Activated CD8-positive, alpha-beta T cell treated with anti-CD3 and anti-CD28 coated beads, Interleukin-2, amount 10 ng/mL, durations not matched to agents 7 days and 5 days (primary cell): ENCODE measurements at regions not wholly inside any gene's neighbourhood (a gene's known extent, or its start where the extent isn't known, plus 50 kb on each side); places are given as distances from the start of the nearest gene placed in this dataset.

Source experiments
- ATAC-seq: fragments of 150-1000 bp; cut with Tn5 transposase; one replicate; pipeline ENCODE4 v1.10.0; 2021; ENCODE audit warnings: moderate library complexity
- CTCF ChIA-PET: fragments of 350-600 bp; sonication (Branson Sonifier 250); formaldehyde crosslinking; loops from one replicate; lab custom pipeline; 2021; ENCODE audit warnings: antibody characterized with exemption; lab: Charles Lee
- POLR2A ChIA-PET: fragments of 350-600 bp; sonication (Branson Sonifier 250); formaldehyde crosslinking; loops from one replicate; lab custom pipeline; 2021; ENCODE audit warnings: antibody characterized with exemption; lab: Charles Lee
- DNase-seq: peaks from one replicate; pipeline ENCODE4 v3.0.0-alpha.2; 2020
- H3K27ac Mint-ChIP-seq: one replicate; pipeline ENCODE4 v1.8.0; 2021; ENCODE audit warnings: mild to moderate bottlenecking, mixed read lengths
- H3K27me3 Mint-ChIP-seq: one replicate; pipeline ENCODE4 v1.8.0; 2021; ENCODE audit warnings: low read depth, mixed read lengths
- H3K36me3 Mint-ChIP-seq: one replicate; pipeline ENCODE4 v1.8.0; 2021; ENCODE audit warnings: low read depth, mixed read lengths
- H3K4me1 Mint-ChIP-seq: one replicate; pipeline ENCODE4 v1.8.0; 2021; ENCODE audit warnings: low read depth, mixed read lengths
- H3K4me3 Mint-ChIP-seq: one replicate; pipeline ENCODE4 v1.8.0; 2021; ENCODE audit warnings: mild to moderate bottlenecking, mixed read lengths
- H3K9me3 Mint-ChIP-seq: one replicate; pipeline ENCODE4 v1.8.0; 2022; ENCODE audit warnings: mixed read lengths; ENCODE audit not compliant: insufficient read depth

- H3K27ac Mint-ChIP-seq, result no peak overlapping the region
- no peaks in the 10 kb centered on the region for H3K4me1 Mint-ChIP-seq
- DNase-seq (no peak), ATAC-seq (no peak)
- CTCF ChIA-PET, result no interaction called here
- no peak overlapping the region for H3K4me3 Mint-ChIP-seq
- no peaks in the 10 kb centered on the region for H3K9me3 Mint-ChIP-seq
- POLR2A ChIA-PET, result no interaction called here
- H3K36me3 Mint-ChIP-seq, result no peaks in the 10 kb centered on the region
- H3K27me3 Mint-ChIP-seq, result no peaks in the 10 kb centered on the region
Measured at GRCh38 chr1:219820551-219820950, 107.8 kb downstream of the SLC30A10 start.

GRCh38 chr1:219817914-219818313 is 110.4 kb downstream of the SLC30A10 start:
- no peaks in the 10 kb centered on the region for H3K27me3 Mint-ChIP-seq

GRCh38 chr1:219813294-219813693 is 115.1 kb downstream of the SLC30A10 start:
- H3K36me3 Mint-ChIP-seq, result no peaks in the 10 kb centered on the region
- POLR2A ChIA-PET, result no interaction called here
- no peaks in the 10 kb centered on the region for H3K9me3 Mint-ChIP-seq
- H3K27ac Mint-ChIP-seq, result no peak overlapping the region
- no peaks in the 10 kb centered on the region for H3K27me3 Mint-ChIP-seq
- H3K4me1 Mint-ChIP-seq, result no peaks in the 10 kb centered on the region
- ATAC-seq (no peak), DNase-seq (no peak)
- no peak overlapping the region for H3K4me3 Mint-ChIP-seq
- CTCF ChIA-PET, result interaction anchor here (1.2 to 1.4 kb wide), 2 partner anchors 9 to 11 kb away, joined by 4 to 5 read pairs; no protein-coding TSS in a partner anchor

More at GRCh38 chr1:219817914-219818313, 110.4 kb downstream of the SLC30A10 start:
- no peak overlapping the region for H3K4me3 Mint-ChIP-seq
- H3K27ac Mint-ChIP-seq, result no peak overlapping the region
- H3K36me3 Mint-ChIP-seq, result no peaks in the 10 kb centered on the region
- ChIA-PET POLR2A (no interaction called here), CTCF (no interaction called here)
- ATAC-seq, result no peak
- no peak for DNase-seq
- H3K4me1 Mint-ChIP-seq, result no peaks in the 10 kb centered on the region
- no peaks in the 10 kb centered on the region for H3K9me3 Mint-ChIP-seq

- POLR2A ChIA-PET, result no interaction called here
- peak; percentile 31 for DNase-seq
- H3K27me3 Mint-ChIP-seq, result no peaks in the 10 kb centered on the region
- CTCF ChIA-PET, result interaction anchor here (1.2 to 1.4 kb wide), 2 partner anchors 9 to 11 kb away, joined by 4 to 5 read pairs; no protein-coding TSS in a partner anchor
- no peaks in the 10 kb centered on the region for H3K9me3 Mint-ChIP-seq
- no peak overlapping the region for H3K4me3 Mint-ChIP-seq
- no peak overlapping the region for H3K27ac Mint-ChIP-seq
- peak; percentile 44 for ATAC-seq
- H3K4me1 Mint-ChIP-seq, result no peaks in the 10 kb centered on the region
- H3K36me3 Mint-ChIP-seq, result no peaks in the 10 kb centered on the region
Measured at GRCh38 chr1:219812491-219813203, 115.7 kb downstream of the SLC30A10 start.

GRCh38 chr1:219812086-219812485 is 116.3 kb downstream of the SLC30A10 start:
- Mint-ChIP-seq H3K36me3 (no peaks in the 10 kb centered on the region), H3K9me3 (no peaks in the 10 kb centered on the region), H3K27me3 (no peaks in the 10 kb centered on the region), H3K27ac (no peak overlapping the region), H3K4me3 (no peak overlapping the region), H3K4me1 (no peaks in the 10 kb centered on the region)
- ChIA-PET POLR2A (interaction anchor here (0.7 kb wide), 1 partner anchor 1374 kb away, joined by 3 read pairs; no protein-coding TSS in a partner anchor), CTCF (interaction anchor here (1.2 to 1.4 kb wide), 2 partner anchors 10 to 12 kb away, joined by 4 to 5 read pairs; no protein-coding TSS in a partner anchor)
- no peak for ATAC-seq
- no peak for DNase-seq

GRCh38 chr1:219810451-219810850 is 117.9 kb downstream of the SLC30A10 start:
- H3K36me3 Mint-ChIP-seq, result no peaks in the 10 kb centered on the region
- ATAC-seq, result no peak
- ChIA-PET CTCF (no interaction called here), POLR2A (no interaction called here)
- H3K4me1 Mint-ChIP-seq, result no peaks in the 10 kb centered on the region
- no peak overlapping the region for H3K27ac Mint-ChIP-seq
- no peaks in the 10 kb centered on the region for H3K27me3 Mint-ChIP-seq
- no peaks in the 10 kb centered on the region for H3K9me3 Mint-ChIP-seq
- no peak overlapping the region for H3K4me3 Mint-ChIP-seq
- DNase-seq, result no peak

DNA sequence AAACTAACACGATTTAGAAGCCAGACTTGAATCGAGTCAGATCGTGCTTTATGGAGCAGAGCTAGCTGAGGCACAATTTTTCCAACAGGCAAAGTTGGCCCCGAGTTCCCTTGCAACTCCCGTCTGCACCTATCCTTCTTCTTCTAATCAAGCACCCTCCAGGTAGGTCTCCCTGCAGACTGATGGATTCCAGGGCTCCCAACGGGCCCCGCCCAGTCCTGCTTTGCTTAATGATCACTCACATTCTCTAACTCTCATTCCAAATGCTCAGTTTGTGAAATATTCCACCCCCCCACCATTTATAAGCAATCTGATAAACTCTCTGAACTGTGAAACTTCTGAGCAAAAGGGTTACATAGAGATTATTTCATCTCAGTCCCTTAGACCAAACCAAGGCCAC is 119.6 kb downstream of the SLC30A10 start:
- Mint-ChIP-seq H3K4me1 (no peaks in the 10 kb centered on the region), H3K27ac (no peak overlapping the region), H3K36me3 (no peaks in the 10 kb centered on the region), H3K27me3 (no peaks in the 10 kb centered on the region), H3K9me3 (no peaks in the 10 kb centered on the region), H3K4me3 (no peak overlapping the region)
- DNase-seq, result no peak
- ATAC-seq, result no peak
- ChIA-PET POLR2A (no interaction called here), CTCF (no interaction called here)

- Mint-ChIP-seq H3K36me3 (no peaks in the 10 kb centered on the region), H3K4me3 (no peak overlapping the region), H3K27me3 (no peaks in the 10 kb centered on the region), H3K27ac (no peak overlapping the region), H3K9me3 (no peaks in the 10 kb centered on the region), H3K4me1 (no peaks in the 10 kb centered on the region)
- DNase-seq, result no peak
- POLR2A ChIA-PET, result interaction anchor here (0.7 kb wide), 1 partner anchor 92 kb away, joined by 4 read pairs; no protein-coding TSS in a partner anchor
- CTCF ChIA-PET, result no interaction called here
- ATAC-seq, result no peak
Measured at GRCh38 chr1:219806642-219807041, 121.7 kb downstream of the SLC30A10 start.

DNA sequence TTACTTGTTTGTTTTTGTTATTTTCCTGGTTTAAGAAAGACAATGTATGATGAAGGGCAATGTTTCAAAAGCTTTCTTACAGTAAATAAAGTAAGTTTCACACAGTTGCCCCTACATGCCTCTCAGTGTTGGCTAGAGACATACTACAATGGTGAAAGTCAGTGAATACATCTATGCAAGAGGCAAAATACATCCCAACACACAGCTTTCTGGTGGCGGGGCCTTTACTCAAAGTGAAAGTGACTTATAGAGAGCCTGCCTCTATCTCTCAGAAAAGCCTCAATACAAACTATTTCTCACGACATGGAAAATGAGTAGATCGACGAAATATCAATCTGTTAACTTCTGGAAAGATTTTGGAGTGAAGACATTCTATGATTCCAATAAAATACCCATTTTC is 122.3 kb downstream of the SLC30A10 start:
- DNase-seq, result no peak
- Mint-ChIP-seq H3K9me3 (no peaks in the 10 kb centered on the region), H3K4me3 (no peak overlapping the region), H3K27me3 (no peaks in the 10 kb centered on the region), H3K4me1 (no peaks in the 10 kb centered on the region), H3K27ac (no peak overlapping the region), H3K36me3 (no peaks in the 10 kb centered on the region)
- no peak for ATAC-seq
- CTCF ChIA-PET, result no interaction called here
- POLR2A ChIA-PET, result no interaction called here

GRCh38 chr1:219805191-219805590 is 123.2 kb downstream of the SLC30A10 start:
- Mint-ChIP-seq H3K4me3 (no peak overlapping the region), H3K4me1 (no peaks in the 10 kb centered on the region), H3K27me3 (no peaks in the 10 kb centered on the region), H3K36me3 (no peaks in the 10 kb centered on the region), H3K9me3 (no peaks in the 10 kb centered on the region), H3K27ac (no peak overlapping the region)
- POLR2A ChIA-PET, result no interaction called here
- ATAC-seq, result no peak
- no peak for DNase-seq
- CTCF ChIA-PET, result no interaction called here

DNA sequence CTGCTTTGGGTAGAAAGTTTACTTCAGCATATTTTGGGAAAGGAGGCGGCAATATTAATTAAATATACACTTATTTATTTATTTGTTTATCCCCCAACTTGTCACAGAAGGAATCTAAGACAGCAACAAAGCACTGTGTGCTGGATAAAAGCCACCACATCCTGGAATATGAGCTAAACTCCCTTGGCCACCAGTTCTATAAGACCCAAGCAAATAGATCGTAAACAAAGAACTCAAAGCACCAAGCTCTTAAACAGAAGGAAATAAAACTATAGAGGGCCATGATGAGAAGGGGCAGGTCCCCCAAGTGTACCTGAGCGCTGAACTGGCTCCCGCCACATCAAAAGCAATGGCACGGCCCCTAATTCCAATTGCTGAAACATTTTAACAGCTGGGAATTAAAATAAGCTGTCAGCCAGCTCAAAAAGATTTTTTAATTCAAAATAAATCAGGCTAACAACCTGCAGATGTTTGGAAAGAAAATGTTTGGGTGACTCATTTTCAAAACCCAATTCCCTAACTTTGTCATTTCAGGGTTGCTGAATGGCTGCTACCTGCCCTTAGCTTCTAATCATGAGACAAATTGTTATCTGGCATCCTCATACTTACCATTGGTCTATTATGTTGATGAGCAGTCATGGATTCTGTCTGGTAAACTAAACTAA is 127.1 kb downstream of the SLC30A10 start:
- no peak overlapping the region for H3K4me3 Mint-ChIP-seq
- POLR2A ChIA-PET, result no interaction called here
- no peaks in the 10 kb centered on the region for H3K4me1 Mint-ChIP-seq
- no peak overlapping the region for H3K27ac Mint-ChIP-seq
- H3K36me3 Mint-ChIP-seq, result no peaks in the 10 kb centered on the region
- CTCF ChIA-PET, result no interaction called here
- no peaks in the 10 kb centered on the region for H3K9me3 Mint-ChIP-seq
- DNase-seq (no peak), ATAC-seq (no peak)
- no peaks in the 10 kb centered on the region for H3K27me3 Mint-ChIP-seq

DNA sequence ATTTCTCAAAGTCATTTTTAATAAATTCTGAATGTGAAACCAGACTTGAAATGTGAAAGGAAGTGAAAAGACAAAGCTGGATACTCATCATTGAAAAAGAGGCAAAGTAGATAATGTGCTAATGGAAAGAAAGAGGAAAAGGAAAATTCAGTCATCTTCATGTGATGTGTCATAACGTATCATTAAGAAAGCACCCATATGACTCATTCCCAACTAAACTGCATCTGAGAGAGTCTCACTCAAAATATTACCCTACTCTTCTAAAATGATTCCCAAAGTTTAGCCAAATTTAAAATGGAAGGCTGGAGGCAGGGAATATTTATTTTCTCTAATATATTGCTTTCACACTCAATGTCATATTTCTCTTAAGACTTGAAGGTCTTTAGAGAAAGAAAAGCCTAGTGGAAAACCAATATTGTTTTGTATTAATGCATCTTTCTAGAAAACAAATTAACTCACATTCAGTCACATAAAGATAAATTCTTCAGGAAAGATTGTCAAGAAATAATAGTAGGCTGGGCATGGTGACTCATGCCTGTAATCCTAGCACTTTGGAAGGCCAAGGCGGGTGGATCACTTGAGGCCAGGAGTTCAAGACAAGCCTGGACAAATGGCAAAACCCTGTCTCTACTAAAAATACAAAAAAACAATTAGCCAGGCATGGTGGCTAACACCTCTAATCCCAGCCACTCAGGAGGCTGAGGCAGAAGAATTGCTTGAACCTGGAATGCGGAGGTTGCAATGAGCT is 129.9 kb downstream of the SLC30A10 start:
- POLR2A ChIA-PET, result no interaction called here
- ATAC-seq, result no peak
- Mint-ChIP-seq H3K4me1 (no peaks in the 10 kb centered on the region), H3K9me3 (no peaks in the 10 kb centered on the region), H3K27ac (no peak overlapping the region), H3K4me3 (no peak overlapping the region), H3K36me3 (no peaks in the 10 kb centered on the region), H3K27me3 (no peaks in the 10 kb centered on the region)
- DNase-seq, result no peak
- CTCF ChIA-PET, result no interaction called here
